ENCODE measurements at regions not wholly inside any gene's neighbourhood (a gene's known extent, or its start where the extent isn't known, plus 50 kb on each side); places are given as distances from the start of the nearest gene placed in this dataset.
"Not testable (repeated sequence)": the region's sequence is repeated elsewhere in the genome, so short reads cannot be mapped to it uniquely, and the experiment has no call there.

- 92 to 98% (median 94%) methylated on average over 9 of the region's 9 CpGs for WGBS, 3 donors
Measured at GRCh38 chr7:88565401-88565800, 194.1 kb upstream of the ZNF804B start.

GRCh38 chr7:88556441-88556840 lies 203.1 kb upstream of the ZNF804B start:
- H3K4me1 ChIP-seq (ENCODE audit: insufficient read depth); H3K4me3 ChIP-seq; H3K27ac ChIP-seq; H3K9me3 ChIP-seq; DNase-seq; intact Hi-C loops (cut with DNase I); H3K36me3 ChIP-seq; H3K27me3 ChIP-seq: not testable (repeated sequence)
- 91 to 93% (median 92%) methylated on average over 17 of the region's 17 CpGs for WGBS, 3 donors

More at GRCh38 chr7:88565401-88565800, 194.1 kb upstream of the ZNF804B start:
- no peaks in the 10 kb centered on the region for H3K36me3 ChIP-seq
- no peak for DNase-seq
- H3K9me3 ChIP-seq: no peaks in the 10 kb centered on the region
- H3K27ac ChIP-seq: no peak overlapping the region
- no peak overlapping the region for H3K4me3 ChIP-seq
- TF ChIP-seq CTCF (IDR thresholded peaks at IDR 0.05) (no peak), POLR2A (IDR thresholded peaks at IDR 0.05) (no peak), EP300 (IDR thresholded peaks at IDR 0.05) (no peak)
- no peaks in the 10 kb centered on the region for H3K27me3 ChIP-seq
- intact Hi-C loops (cut with DNase I): no loop called here
- no peaks in the 10 kb centered on the region for H3K4me1 ChIP-seq (ENCODE audit: insufficient read depth)

- H3K27ac ChIP-seq; H3K36me3 ChIP-seq; H3K4me1 ChIP-seq (ENCODE audit: insufficient read depth); H3K9me3 ChIP-seq; H3K27me3 ChIP-seq; H3K4me3 ChIP-seq; intact Hi-C loops (cut with DNase I); DNase-seq: not testable (repeated sequence)
- 75 to 91% (median 88%) methylated on average over 4 of the region's 4 CpGs for WGBS, 3 donors
Measured at GRCh38 chr7:88554847-88555246, 204.7 kb upstream of the ZNF804B start.

- intact Hi-C loops (cut with DNase I): no loop called here
- Histone ChIP-seq H3K4me3 (no peak overlapping the region), H3K4me1 (ENCODE audit: insufficient read depth) (no peaks in the 10 kb centered on the region), H3K27me3 (no peaks in the 10 kb centered on the region), H3K27ac (no peak overlapping the region), H3K9me3 (no peaks in the 10 kb centered on the region), H3K36me3 (no peaks in the 10 kb centered on the region)
- DNase-seq: no peak
- no peak for TF ChIP-seq POLR2A (IDR thresholded peaks at IDR 0.05)
- no peak for TF ChIP-seq CTCF (IDR thresholded peaks at IDR 0.05)
- TF ChIP-seq EP300 (IDR thresholded peaks at IDR 0.05): no peak
Measured at GRCh38 chr7:88548399-88548798, 211.1 kb upstream of the ZNF804B start.

GRCh38 chr7:88546808-88547207 lies 212.7 kb upstream of the ZNF804B start:
- TF ChIP-seq EP300 (IDR thresholded peaks at IDR 0.05): no peak
- no peak for TF ChIP-seq CTCF (IDR thresholded peaks at IDR 0.05)
- TF ChIP-seq POLR2A (IDR thresholded peaks at IDR 0.05): no peak
- H3K4me1 ChIP-seq (ENCODE audit: insufficient read depth): no peaks in the 10 kb centered on the region
- WGBS, 3 donors: 30 to 57% (median 31%) methylated on average over 2 of the region's 2 CpGs
- no peak overlapping the region for H3K4me3 ChIP-seq
- DNase-seq: no peak
- H3K27ac ChIP-seq: no peak overlapping the region
- no peaks in the 10 kb centered on the region for H3K27me3 ChIP-seq
- no peaks in the 10 kb centered on the region for H3K36me3 ChIP-seq
- intact Hi-C loops (cut with DNase I): no loop called here
- H3K9me3 ChIP-seq: no peaks in the 10 kb centered on the region

- H3K36me3 ChIP-seq: no peaks in the 10 kb centered on the region
- no peaks in the 10 kb centered on the region for H3K4me1 ChIP-seq (ENCODE audit: insufficient read depth)
- DNase-seq: no peak
- WGBS, 3 donors: 69 to 84% (median 78%) methylated on average over 1 of the region's 1 CpG
- no peak overlapping the region for H3K4me3 ChIP-seq
- intact Hi-C loops (cut with DNase I): no loop called here
- no peak overlapping the region for H3K27ac ChIP-seq
- no peaks in the 10 kb centered on the region for H3K27me3 ChIP-seq
- TF ChIP-seq EP300 (IDR thresholded peaks at IDR 0.05): no peak
- no peak for TF ChIP-seq POLR2A (IDR thresholded peaks at IDR 0.05)
- no peak for TF ChIP-seq CTCF (IDR thresholded peaks at IDR 0.05)
- H3K9me3 ChIP-seq: no peaks in the 10 kb centered on the region
Measured at GRCh38 chr7:88545663-88546062, 213.8 kb upstream of the ZNF804B start.

All from ovary (tissue), 7 donors.